GM10248 (cell line): ENCODE measurements at regions not wholly inside any gene's neighbourhood (a gene's known extent, or its start where the extent isn't known, plus 50 kb on each side); places are given as distances from the start of the nearest gene placed in this dataset.

ENCODE experiments used
- CTCF ChIA-PET: fragments of 300-600 bp; sonication (Branson Sonifier 250); formaldehyde crosslinking; extraction: SDS; loops from one replicate; lab custom pipeline; 2021; ENCODE audit warnings: antibody characterized with exemption; lab: Yijun Ruan, JAX
- POLR2A ChIA-PET: fragments of 350-650 bp; sonication (Branson Sonifier 250); formaldehyde crosslinking; extraction: SDS; loops from one replicate; lab custom pipeline; 2020; ENCODE audit warnings: antibody characterized with exemption; lab: Yijun Ruan, JAX
- DNase-seq: peaks from one replicate; pipeline ENCODE4 v3.0.0; 2012; ENCODE audit errors: extremely low spot score
- CTCF ChIP-seq: IDR thresholded peaks from 2 replicates; pipeline ENCODE4 v1.5.1; 2012; ENCODE audit warnings: mild to moderate bottlenecking, low read depth; ENCODE audit errors: extremely low read depth, missing control alignments, control extremely low read depth

DNA sequence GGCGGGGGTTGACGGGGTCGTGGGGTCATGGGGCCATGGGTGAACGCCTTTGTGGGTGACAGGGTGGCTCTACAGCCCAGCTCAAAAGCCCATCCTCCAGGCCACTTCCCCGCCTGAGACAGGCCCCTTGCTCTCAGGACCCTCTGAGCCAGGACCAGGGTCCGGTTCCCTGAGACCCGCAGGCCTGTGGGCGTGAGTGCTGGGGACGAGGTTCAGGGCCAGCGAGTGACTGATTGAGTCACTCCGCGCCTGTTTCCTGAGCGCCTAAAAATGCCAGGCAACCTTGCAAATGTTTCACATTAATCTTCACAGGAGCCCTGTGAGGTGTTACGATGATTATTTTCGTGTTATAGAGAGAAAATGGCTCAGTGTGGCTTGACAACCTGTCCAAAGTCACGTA lies 97.8 kb downstream of the ZNF674 start:
- POLR2A ChIA-PET = no interaction called here
- DNase-seq = no peak

DNA sequence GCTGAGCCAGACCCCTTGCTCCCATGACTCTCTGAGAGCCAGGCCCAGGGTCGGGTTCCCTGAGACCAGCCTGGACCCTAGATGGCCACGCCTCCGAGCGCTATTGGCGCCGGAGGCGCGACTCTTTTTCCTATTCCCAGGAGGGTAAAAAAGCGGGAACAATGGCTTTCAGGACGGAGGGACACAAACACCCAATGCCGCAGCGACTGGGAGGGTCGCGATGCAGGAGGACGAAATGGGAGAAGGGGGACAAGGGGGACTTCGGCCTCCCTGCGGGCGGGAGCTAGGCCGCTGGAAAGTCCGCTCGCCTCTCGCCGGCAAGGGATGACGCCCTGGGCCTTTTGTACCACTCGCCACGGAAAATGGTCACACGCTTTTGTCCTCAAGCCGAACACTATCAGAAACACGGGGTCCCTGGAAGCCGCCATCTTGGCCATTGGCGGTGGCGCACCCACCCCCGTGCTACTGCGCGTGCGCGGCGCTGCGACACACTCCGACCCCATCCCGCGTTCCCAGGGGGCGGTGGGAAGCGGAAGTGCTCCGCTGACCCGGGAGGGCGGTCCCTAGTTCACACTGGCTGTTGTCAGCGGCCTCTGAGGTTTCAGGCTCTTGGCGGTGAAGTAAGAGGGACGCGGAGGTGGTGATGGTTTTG lies 98.4 kb downstream of the ZNF674 start:
- peak; percentile 91 for DNase-seq
- no peak for TF ChIP-seq CTCF
- CTCF ChIA-PET = no interaction called here
- POLR2A ChIA-PET = no interaction called here

More for the DNA sequence above, 97.8 kb downstream of the ZNF674 start:
- CTCF ChIA-PET = no interaction called here
- TF ChIP-seq CTCF = no peak

DNA sequence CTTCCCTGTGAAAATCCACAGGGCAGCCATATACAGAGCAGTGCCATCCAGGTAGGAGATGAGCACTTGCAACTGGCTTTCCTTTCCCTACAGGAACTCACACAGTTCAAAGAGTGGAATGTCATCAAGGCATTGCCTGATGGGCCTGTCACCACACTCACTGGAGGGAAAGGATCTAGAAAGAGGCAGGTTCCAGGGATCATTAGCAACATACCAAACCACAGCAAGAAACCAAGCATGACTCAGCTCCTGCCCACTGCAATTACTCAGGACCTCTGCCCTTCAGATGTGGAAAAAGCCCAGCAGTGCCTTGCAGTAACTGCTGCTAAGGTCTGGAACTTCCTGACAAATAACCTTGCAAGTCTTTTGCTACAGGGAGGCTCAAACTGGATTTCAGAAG lies 101.2 kb downstream of the ZNF674 start:
- POLR2A ChIA-PET = no interaction called here
- no peak for DNase-seq
- CTCF ChIA-PET = no interaction called here
- TF ChIP-seq CTCF = no peak

DNA sequence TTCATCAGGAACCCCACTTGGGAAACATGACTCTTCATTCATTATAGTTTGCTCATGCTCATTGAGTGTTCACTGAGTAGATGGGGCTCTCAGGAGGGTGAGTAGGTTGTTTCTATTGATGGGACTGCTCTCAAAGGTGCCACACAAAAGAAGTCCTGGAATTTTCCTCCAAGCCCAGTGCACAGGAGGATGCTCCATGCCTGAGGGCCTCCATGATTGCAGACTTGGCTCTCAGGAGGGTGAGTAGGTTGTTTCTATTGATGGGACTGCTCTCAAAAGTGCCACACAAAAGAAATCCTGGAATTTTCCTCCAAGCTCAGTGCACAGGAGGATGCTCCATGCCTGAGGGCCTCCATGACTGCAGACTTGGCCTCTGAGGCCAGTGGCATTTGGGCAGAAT lies 108.5 kb downstream of the ZNF674 start:
- CTCF ChIA-PET = no interaction called here
- no peak for DNase-seq
- POLR2A ChIA-PET = no interaction called here
- no peak for TF ChIP-seq CTCF

GRCh38 chrX:46433892-46434291 lies 111.3 kb downstream of the ZNF674 start:
- TF ChIP-seq CTCF = no peak
- ChIA-PET CTCF (no interaction called here), POLR2A (interaction anchor here (0.7 kb wide), 1 partner anchor 322 kb away, joined by 4 read pairs; no protein-coding TSS in a partner anchor)
- no peak for DNase-seq

- CTCF ChIA-PET = interaction anchor here (0.7 to 2.1 kb wide), 16 partner anchors 10 to 894 kb away, joined by 3 to 13 read pairs (median 4); no protein-coding TSS in a partner anchor
- TF ChIP-seq CTCF = peak; percentile 63
- POLR2A ChIA-PET = no interaction called here
- DNase-seq = peak; percentile 49
Observed at GRCh38 chrX:46408553-46409407, 136.4 kb downstream of the ZNF674 start.
